Neural cell (in vitro differentiated cells): ENCODE measurements at regions not wholly inside any gene's neighbourhood (a gene's known extent, or its start where the extent isn't known, plus 50 kb on each side); places are given as distances from the start of the nearest gene placed in this dataset.

Experiments used
- H2AFZ ChIP-seq: fragments of 200-600, 300-800 bp; sonication (generic), shearing (Covaris generic); 2 replicates; pipeline ENCODE4 v1.6.0; 2014; ENCODE audit warnings: low read depth, mild to moderate bottlenecking, antibody characterized with exemption, low read length, moderate library complexity
- H3F3A ChIP-seq: fragments of 200-600 bp; shearing (Covaris generic); 2 replicates; pipeline ENCODE4 v1.6.1; 2016; ENCODE audit warnings: mild to moderate bottlenecking, moderate library complexity, mixed read lengths, antibody characterized with exemption, low read length; ENCODE audit not compliant: insufficient read depth, poor library complexity, severe bottlenecking
- H3K27ac ChIP-seq: fragments of 200-600, 300-800 bp; sonication (generic), shearing (Covaris generic); 2 replicates; pipeline ENCODE4 v1.5.1; 2014; ENCODE audit warnings: mild to moderate bottlenecking, low read length, moderate library complexity
- H3K27me3 ChIP-seq: fragments of 300-800, 200-600 bp; sonication (generic), shearing (Covaris generic); 2 replicates; pipeline ENCODE4 v1.6.0; 2014; ENCODE audit warnings: mild to moderate bottlenecking, low read depth, low read length, moderate library complexity; ENCODE audit not compliant: insufficient read depth
- H3K36me3 ChIP-seq: fragments of 300-800, 200-600 bp; sonication (generic), shearing (Covaris generic); 2 replicates; pipeline ENCODE4 v1.5.1; 2014; ENCODE audit warnings: mild to moderate bottlenecking, antibody characterized with exemption, low read length, moderate library complexity; ENCODE audit not compliant: insufficient read depth
- H3K4me2 ChIP-seq: fragments of 300-800, 200-600 bp; sonication (generic), shearing (Covaris generic); 2 replicates; pipeline ENCODE4 v1.6.0; 2014; ENCODE audit warnings: mild to moderate bottlenecking, low read length
- H3K4me3 ChIP-seq: fragments of 300-800, 200-600 bp; sonication (generic), shearing (Covaris generic); 2 replicates; pipeline ENCODE4 v1.5.1; 2014; ENCODE audit warnings: mild to moderate bottlenecking, low read length, moderate library complexity
- H3K79me2 ChIP-seq: fragments of 200-600 bp; shearing (Covaris generic); replicated peaks from 2 replicates; pipeline ENCODE4 v1.6.0; 2014; ENCODE audit warnings: mild to moderate bottlenecking, low read length, moderate library complexity; ENCODE audit not compliant: insufficient read depth
- H3K9ac ChIP-seq: fragments of 300-800, 200-600 bp; sonication (generic), shearing (Covaris generic); 2 replicates; pipeline ENCODE4 v1.6.1; 2016; ENCODE audit warnings: mild to moderate bottlenecking, low read length, mixed read lengths
- H3K9me2 ChIP-seq: fragments of 200-600 bp; shearing (Covaris generic); 2 replicates; pipeline ENCODE4 v1.6.1; 2016; ENCODE audit warnings: mild to moderate bottlenecking, low read length, mixed read lengths; ENCODE audit not compliant: insufficient read depth
- H3K9me3 ChIP-seq: fragments of 200-600, 300-800 bp; sonication (generic), shearing (Covaris generic); 2 replicates; pipeline ENCODE4 v1.6.1; 2016; ENCODE audit warnings: mild to moderate bottlenecking, mixed run types, low read length, moderate library complexity, mixed read lengths
- H4K20me1 ChIP-seq: fragments of 200-600 bp; shearing (Covaris generic); 2 replicates; pipeline ENCODE4 v1.6.1; 2016; ENCODE audit warnings: mild to moderate bottlenecking, mixed run types; ENCODE audit not compliant: insufficient read depth
- MXI1 ChIP-seq: fragments of 450-650 bp; conservative IDR thresholded peaks from 2 replicates; pipeline ENCODE4 v1.6.1; 2014; ENCODE audit warnings: antibody characterized with exemption, mild to moderate bottlenecking; ENCODE audit not compliant: poor library complexity, severe bottlenecking
- RAD21 ChIP-seq: fragments of 450-650 bp; conservative IDR thresholded peaks from 2 replicates; pipeline ENCODE4 v1.6.1; 2014; ENCODE audit warnings: antibody characterized with exemption, mild to moderate bottlenecking, moderate library complexity
- SMC3 ChIP-seq: fragments of 450-650 bp; conservative IDR thresholded peaks from 2 replicates; pipeline ENCODE4 v1.6.1; 2014; ENCODE audit warnings: antibody characterized with exemption, mild to moderate bottlenecking, moderate library complexity; ENCODE audit not compliant: poor library complexity
- TAF1 ChIP-seq: IDR thresholded peaks from 2 replicates; pipeline ENCODE4 v1.6.1; 2012; ENCODE audit warnings: low read depth
- TF ChIP-seq, protein P1 (sequence below): IDR thresholded peaks from 2 replicates; pipeline ENCODE4 v1.6.1; 2012; ENCODE audit warnings: borderline replicate concordance
- TF ChIP-seq, protein P2 (sequence below): fragments of 450-650 bp; IDR thresholded peaks from 2 replicates; pipeline ENCODE4 v1.5.1; 2014; ENCODE audit warnings: antibody characterized with exemption, mild to moderate bottlenecking, moderate library complexity; ENCODE audit not compliant: poor library complexity, severe bottlenecking

DNA sequence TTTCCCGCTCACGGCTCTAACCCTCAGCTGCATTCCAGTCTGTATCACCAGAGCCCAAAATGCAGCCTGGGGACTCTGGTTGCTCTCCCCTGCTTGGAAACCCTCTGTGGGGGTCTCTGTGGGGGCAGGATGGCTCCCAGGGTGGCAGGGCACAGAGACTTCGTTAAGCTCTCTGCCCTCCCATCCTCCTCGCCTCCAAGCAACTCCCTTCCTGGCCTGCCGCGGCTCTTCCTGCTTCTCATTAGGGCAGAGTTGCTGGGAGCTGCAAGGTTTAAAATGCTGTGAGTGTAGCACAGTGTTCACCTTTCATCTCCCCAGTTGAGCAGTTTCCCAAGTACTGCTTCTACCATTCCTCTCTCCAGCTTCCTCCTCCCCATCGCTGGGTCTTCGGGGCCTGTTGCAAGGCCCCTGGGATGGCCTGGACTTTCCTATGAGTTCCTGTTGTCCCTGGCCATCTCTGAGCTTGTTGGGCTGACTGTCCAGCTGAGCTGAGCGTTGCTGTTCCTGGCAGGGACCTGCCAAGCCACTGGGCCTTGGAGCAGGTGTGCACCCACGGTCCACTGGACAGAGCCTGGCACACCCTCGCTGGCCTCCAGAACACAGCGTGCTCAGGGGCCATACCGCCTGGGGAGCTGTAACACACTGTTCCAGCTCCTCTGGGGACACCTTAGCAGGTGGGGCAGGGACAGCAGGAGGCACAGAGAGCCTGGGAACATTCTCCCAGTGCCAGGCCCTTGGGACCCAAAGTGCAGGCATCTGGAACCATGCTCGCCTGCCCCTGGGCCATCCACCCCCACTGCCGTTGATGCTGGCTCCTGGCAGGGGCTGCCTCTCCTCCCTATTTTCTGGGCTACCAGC is 188.4 kb downstream of the C9orf50 start:
- H3K4me2 ChIP-seq = no peak overlapping the region
- H2AFZ ChIP-seq = no peak overlapping the region
- peak; percentile 20 for TF ChIP-seq TAF1
- TF ChIP-seq, protein P1, sequence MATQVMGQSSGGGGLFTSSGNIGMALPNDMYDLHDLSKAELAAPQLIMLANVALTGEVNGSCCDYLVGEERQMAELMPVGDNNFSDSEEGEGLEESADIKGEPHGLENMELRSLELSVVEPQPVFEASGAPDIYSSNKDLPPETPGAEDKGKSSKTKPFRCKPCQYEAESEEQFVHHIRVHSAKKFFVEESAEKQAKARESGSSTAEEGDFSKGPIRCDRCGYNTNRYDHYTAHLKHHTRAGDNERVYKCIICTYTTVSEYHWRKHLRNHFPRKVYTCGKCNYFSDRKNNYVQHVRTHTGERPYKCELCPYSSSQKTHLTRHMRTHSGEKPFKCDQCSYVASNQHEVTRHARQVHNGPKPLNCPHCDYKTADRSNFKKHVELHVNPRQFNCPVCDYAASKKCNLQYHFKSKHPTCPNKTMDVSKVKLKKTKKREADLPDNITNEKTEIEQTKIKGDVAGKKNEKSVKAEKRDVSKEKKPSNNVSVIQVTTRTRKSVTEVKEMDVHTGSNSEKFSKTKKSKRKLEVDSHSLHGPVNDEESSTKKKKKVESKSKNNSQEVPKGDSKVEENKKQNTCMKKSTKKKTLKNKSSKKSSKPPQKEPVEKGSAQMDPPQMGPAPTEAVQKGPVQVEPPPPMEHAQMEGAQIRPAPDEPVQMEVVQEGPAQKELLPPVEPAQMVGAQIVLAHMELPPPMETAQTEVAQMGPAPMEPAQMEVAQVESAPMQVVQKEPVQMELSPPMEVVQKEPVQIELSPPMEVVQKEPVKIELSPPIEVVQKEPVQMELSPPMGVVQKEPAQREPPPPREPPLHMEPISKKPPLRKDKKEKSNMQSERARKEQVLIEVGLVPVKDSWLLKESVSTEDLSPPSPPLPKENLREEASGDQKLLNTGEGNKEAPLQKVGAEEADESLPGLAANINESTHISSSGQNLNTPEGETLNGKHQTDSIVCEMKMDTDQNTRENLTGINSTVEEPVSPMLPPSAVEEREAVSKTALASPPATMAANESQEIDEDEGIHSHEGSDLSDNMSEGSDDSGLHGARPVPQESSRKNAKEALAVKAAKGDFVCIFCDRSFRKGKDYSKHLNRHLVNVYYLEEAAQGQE = no peak
- peak overlapping the region; percentile 22 for H3K9ac ChIP-seq
- no peaks in the 10 kb centered on the region for H3K27me3 ChIP-seq
- H3K79me2 ChIP-seq = no peaks in the 10 kb centered on the region
- H3K4me3 ChIP-seq = no peak overlapping the region
- H4K20me1 ChIP-seq = no peaks in the 10 kb centered on the region
- no peak overlapping the region for H3K27ac ChIP-seq
- no peaks in the 10 kb centered on the region for H3F3A ChIP-seq
- no peaks in the 10 kb centered on the region for H3K9me2 ChIP-seq
- no peaks in the 10 kb centered on the region for H3K9me3 ChIP-seq
- H3K36me3 ChIP-seq = no peaks in the 10 kb centered on the region

DNA sequence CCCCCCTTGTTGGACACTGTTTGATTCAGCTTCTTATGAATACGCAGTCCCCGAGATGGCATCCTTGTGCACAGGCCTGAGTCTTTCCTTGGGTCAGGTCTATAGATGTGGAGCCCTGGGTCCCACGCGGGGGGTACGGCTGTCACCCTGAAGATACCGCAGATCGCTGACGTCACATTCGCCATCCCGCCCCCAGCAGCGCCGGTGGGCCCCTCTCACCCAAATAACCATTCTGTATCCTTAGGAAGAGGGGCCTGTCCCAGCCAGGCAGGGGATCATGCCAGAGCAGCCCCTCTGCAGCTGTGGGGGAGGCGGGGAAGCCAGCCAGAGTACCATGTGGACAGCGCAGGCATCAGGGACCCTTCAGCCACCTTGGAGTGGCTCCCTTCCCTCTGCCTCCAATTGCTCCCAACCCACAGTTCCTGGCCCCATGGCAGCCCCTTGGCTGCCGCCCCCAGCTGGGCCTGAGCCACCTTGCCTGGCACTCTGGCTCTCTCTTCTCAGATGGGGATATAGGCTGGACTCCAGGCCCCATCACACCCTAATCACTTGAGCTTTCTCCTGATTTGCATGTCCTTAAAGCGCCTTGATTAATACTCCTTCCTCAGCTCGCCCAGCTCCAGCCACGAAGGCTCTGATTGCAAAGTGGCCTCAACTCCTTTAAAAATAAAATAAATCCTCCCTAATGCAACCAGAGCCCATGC is 189.8 kb downstream of the C9orf50 start:
- no peaks in the 10 kb centered on the region for H3K79me2 ChIP-seq
- H3K9me2 ChIP-seq = no peaks in the 10 kb centered on the region
- no peak overlapping the region for H3K4me2 ChIP-seq
- no peaks in the 10 kb centered on the region for H3F3A ChIP-seq
- no peak overlapping the region for H3K9ac ChIP-seq
- TF ChIP-seq, protein P2, sequence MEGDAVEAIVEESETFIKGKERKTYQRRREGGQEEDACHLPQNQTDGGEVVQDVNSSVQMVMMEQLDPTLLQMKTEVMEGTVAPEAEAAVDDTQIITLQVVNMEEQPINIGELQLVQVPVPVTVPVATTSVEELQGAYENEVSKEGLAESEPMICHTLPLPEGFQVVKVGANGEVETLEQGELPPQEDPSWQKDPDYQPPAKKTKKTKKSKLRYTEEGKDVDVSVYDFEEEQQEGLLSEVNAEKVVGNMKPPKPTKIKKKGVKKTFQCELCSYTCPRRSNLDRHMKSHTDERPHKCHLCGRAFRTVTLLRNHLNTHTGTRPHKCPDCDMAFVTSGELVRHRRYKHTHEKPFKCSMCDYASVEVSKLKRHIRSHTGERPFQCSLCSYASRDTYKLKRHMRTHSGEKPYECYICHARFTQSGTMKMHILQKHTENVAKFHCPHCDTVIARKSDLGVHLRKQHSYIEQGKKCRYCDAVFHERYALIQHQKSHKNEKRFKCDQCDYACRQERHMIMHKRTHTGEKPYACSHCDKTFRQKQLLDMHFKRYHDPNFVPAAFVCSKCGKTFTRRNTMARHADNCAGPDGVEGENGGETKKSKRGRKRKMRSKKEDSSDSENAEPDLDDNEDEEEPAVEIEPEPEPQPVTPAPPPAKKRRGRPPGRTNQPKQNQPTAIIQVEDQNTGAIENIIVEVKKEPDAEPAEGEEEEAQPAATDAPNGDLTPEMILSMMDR = no peak
- TF ChIP-seq, protein P1 = no peak
- TF ChIP-seq MXI1 = no peak
- TF ChIP-seq SMC3 = no peak
- TF ChIP-seq TAF1 = no peak
- no peak for TF ChIP-seq RAD21
- H3K36me3 ChIP-seq = no peaks in the 10 kb centered on the region
- H3K27me3 ChIP-seq = no peaks in the 10 kb centered on the region
- no peak overlapping the region for H2AFZ ChIP-seq
- no peak overlapping the region for H3K4me3 ChIP-seq
- no peaks in the 10 kb centered on the region for H4K20me1 ChIP-seq
- no peaks in the 10 kb centered on the region for H3K9me3 ChIP-seq
- H3K27ac ChIP-seq = no peak overlapping the region
